ENCODE measurements at regions not wholly inside any gene's neighbourhood (a gene's known extent, or its start where the extent isn't known, plus 50 kb on each side); places are given as distances from the start of the nearest gene placed in this dataset. TPM values are rescaled to one million over a fixed set of nuclear protein-coding genes. Genes with fewer than 3 reads are reported as not detected.

- Histone ChIP-seq H3K27me3 (peaks cover 7% of the 10 kb centered on the region), H2AFZ (no peak overlapping the region), H3K9me2 (replicated peaks; ENCODE audit: insufficient read depth) (no peaks in the 10 kb centered on the region), H3K4me3 (no peak overlapping the region), H3K4me1 (ENCODE audit: insufficient read depth) (no peaks in the 10 kb centered on the region), H3K36me3 (replicated peaks; ENCODE audit: insufficient read depth, low read depth) (no peaks in the 10 kb centered on the region), H3K79me2 (no peaks in the 10 kb centered on the region), H3K4me2 (no peak overlapping the region), H3K9me3 (ENCODE audit: low read depth) (no peaks in the 10 kb centered on the region), H3K27ac (no peak overlapping the region), H4K20me1 (ENCODE audit: insufficient read depth, poor library complexity, severe bottlenecking) (no peaks in the 10 kb centered on the region)
- WGBS (ENCODE audit: low lambda C conversion rate, missing lambda C conversion rate): 92% methylated on average over 4 of the region's 4 CpGs
- no peak for DNase-seq (ENCODE audit: low spot score)
- TF ChIP-seq EZH2 (IDR thresholded peaks at IDR 0.05; ENCODE audit: borderline replicate concordance): no peak
- TF ChIP-seq CTCF (IDR thresholded peaks at IDR 0.05; ENCODE audit: poor library complexity): no peak
- TF ChIP-seq EZH2phosphoT487 (IDR thresholded peaks at IDR 0.05; ENCODE audit: low read depth, severe bottlenecking, unreplicated experiment): no peak
Observed at GRCh38 chr2:16716944-16717343, 51.3 kb upstream of the CYRIA start.

GRCh38 chr2:16716024-16716423, 50.4 kb upstream of the CYRIA start:
- no peak for TF ChIP-seq EZH2 (IDR thresholded peaks at IDR 0.05; ENCODE audit: borderline replicate concordance)
- no peak for TF ChIP-seq EZH2phosphoT487 (IDR thresholded peaks at IDR 0.05; ENCODE audit: low read depth, severe bottlenecking, unreplicated experiment)
- TF ChIP-seq CTCF (IDR thresholded peaks at IDR 0.05; ENCODE audit: poor library complexity): no peak
- Histone ChIP-seq H3K4me3 (no peak overlapping the region), H3K4me1 (ENCODE audit: insufficient read depth) (no peaks in the 10 kb centered on the region), H3K79me2 (no peaks in the 10 kb centered on the region), H3K27ac (no peak overlapping the region), H4K20me1 (ENCODE audit: insufficient read depth, poor library complexity, severe bottlenecking) (no peaks in the 10 kb centered on the region), H2AFZ (no peak overlapping the region), H3K27me3 (peaks cover 3% of the 10 kb centered on the region), H3K36me3 (replicated peaks; ENCODE audit: insufficient read depth, low read depth) (no peaks in the 10 kb centered on the region), H3K4me2 (no peak overlapping the region), H3K9me3 (ENCODE audit: low read depth) (no peaks in the 10 kb centered on the region), H3K9me2 (replicated peaks; ENCODE audit: insufficient read depth) (no peaks in the 10 kb centered on the region)
- DNase-seq (ENCODE audit: low spot score): no peak
- WGBS (ENCODE audit: low lambda C conversion rate, missing lambda C conversion rate): 82% methylated on average over 5 of the region's 5 CpGs

Small RNA genes lying in the stretch of these regions (small RNA-seq; reads per million reads assigned to genes)
- not detected for gene RN7SKP168

All from hepatocyte (in vitro differentiated cells).